ENCODE measurements at regions not wholly inside any gene's neighbourhood (a gene's known extent, or its start where the extent isn't known, plus 50 kb on each side); places are given as distances from the start of the nearest gene placed in this dataset.

DNA sequence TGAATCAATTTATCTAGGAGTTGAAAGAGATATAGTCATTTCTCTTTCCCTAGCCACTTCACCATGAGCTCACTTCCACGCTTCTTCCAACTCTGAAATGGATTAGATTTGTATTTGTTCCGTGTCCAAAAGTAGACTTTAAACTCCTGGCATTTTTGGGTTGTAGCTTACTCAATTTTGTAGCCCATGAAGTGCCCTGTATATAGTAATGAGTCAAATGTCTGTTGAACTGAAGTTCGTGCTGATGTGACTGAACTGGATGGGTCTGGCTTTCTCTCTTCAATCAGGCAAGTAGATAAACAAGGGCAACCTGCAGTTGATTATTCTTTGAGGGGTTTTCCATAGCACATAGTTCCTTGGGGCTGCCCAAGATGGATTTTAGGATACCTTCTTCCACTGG lies 450.6 kb downstream of the SH2D1A start:
- Histone ChIP-seq H4K20me1 (ENCODE audit: insufficient read depth, low read length) (no peaks in the 10 kb centered on the region), H3K9me3 (ENCODE audit: low read depth, low read length) (no peaks in the 10 kb centered on the region), H3K27me3 (ENCODE audit: insufficient read depth, low read length) (no peaks in the 10 kb centered on the region), H2AFZ (ENCODE audit: low read length) (no peak overlapping the region), H3K4me1 (ENCODE audit: insufficient read depth, low read length) (no peaks in the 10 kb centered on the region), H3K4me2 (ENCODE audit: insufficient read depth, low read length) (no peak overlapping the region), H3K4me3 (ENCODE audit: insufficient read depth, low read length) (no peak overlapping the region), H3K79me2 (ENCODE audit: insufficient read depth, low read length) (no peaks in the 10 kb centered on the region), H3K27ac (ENCODE audit: low read depth, low read length) (no peak overlapping the region), H3K36me3 (ENCODE audit: insufficient read depth, low read length) (no peaks in the 10 kb centered on the region)
- TF ChIP-seq, protein P1, sequence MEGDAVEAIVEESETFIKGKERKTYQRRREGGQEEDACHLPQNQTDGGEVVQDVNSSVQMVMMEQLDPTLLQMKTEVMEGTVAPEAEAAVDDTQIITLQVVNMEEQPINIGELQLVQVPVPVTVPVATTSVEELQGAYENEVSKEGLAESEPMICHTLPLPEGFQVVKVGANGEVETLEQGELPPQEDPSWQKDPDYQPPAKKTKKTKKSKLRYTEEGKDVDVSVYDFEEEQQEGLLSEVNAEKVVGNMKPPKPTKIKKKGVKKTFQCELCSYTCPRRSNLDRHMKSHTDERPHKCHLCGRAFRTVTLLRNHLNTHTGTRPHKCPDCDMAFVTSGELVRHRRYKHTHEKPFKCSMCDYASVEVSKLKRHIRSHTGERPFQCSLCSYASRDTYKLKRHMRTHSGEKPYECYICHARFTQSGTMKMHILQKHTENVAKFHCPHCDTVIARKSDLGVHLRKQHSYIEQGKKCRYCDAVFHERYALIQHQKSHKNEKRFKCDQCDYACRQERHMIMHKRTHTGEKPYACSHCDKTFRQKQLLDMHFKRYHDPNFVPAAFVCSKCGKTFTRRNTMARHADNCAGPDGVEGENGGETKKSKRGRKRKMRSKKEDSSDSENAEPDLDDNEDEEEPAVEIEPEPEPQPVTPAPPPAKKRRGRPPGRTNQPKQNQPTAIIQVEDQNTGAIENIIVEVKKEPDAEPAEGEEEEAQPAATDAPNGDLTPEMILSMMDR (IDR thresholded peaks at IDR 0.05; ENCODE audit: extremely low read depth, low read depth, low read length): no peak
- no peak for DNase-seq (ENCODE audit: insufficient read length, low spot score, missing footprints)

DNA sequence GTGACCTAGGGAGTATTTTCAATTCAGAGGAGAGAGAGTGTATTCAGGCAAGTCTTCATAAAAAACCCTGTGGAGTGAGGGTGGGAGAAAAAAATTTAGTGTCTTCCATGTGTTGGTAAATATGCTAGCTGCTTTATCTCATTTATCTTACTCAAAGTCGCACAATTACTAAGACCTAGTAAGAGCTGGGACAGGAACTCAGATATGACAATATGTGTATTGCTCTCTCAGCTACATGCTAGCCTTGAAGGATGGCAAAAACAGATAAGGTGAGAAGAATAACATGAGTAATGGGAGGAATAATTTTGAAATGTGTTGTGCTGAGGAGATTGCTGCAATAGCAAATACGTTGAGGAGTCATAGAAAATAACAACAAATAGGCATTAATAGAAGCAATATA lies 458.6 kb downstream of the SH2D1A start:
- H4K20me1 ChIP-seq (ENCODE audit: insufficient read depth, low read length): no peaks in the 10 kb centered on the region
- no peak overlapping the region for H3K4me3 ChIP-seq (ENCODE audit: insufficient read depth, low read length)
- no peak overlapping the region for H3K27ac ChIP-seq (ENCODE audit: low read depth, low read length)
- H3K27me3 ChIP-seq (ENCODE audit: insufficient read depth, low read length): no peaks in the 10 kb centered on the region
- H3K4me2 ChIP-seq (ENCODE audit: insufficient read depth, low read length): no peak overlapping the region
- DNase-seq (ENCODE audit: insufficient read length, low spot score, missing footprints): no peak
- no peak overlapping the region for H2AFZ ChIP-seq (ENCODE audit: low read length)
- peaks cover 2% of the 10 kb centered on the region for H3K9me3 ChIP-seq (ENCODE audit: low read depth, low read length)
- TF ChIP-seq, protein P1 (IDR thresholded peaks at IDR 0.05; ENCODE audit: extremely low read depth, low read depth, low read length): no peak
- H3K4me1 ChIP-seq (ENCODE audit: insufficient read depth, low read length): no peaks in the 10 kb centered on the region
- no peaks in the 10 kb centered on the region for H3K79me2 ChIP-seq (ENCODE audit: insufficient read depth, low read length)
- no peaks in the 10 kb centered on the region for H3K36me3 ChIP-seq (ENCODE audit: insufficient read depth, low read length)

DNA sequence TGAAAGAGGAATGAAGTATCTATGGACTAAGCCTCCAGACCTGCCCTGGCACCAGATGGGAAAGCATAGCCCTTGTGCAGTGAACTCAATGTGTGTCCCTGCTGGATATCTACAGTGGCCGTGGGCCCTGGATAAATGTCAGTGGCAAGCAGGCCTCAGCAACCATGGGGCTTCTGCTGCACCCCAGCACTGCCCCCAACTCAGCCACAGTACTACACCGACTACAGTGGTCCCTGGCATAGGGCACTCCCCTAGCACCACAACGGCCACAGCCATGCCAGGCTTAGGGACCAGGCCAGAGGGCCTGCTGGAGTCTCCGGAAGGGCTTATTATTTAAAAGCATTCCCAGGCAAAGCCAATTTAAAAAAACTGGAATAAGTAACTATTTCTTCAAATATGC lies 459.1 kb downstream of the SH2D1A start:
- Histone ChIP-seq H4K20me1 (ENCODE audit: insufficient read depth, low read length) (no peaks in the 10 kb centered on the region), H3K27me3 (ENCODE audit: insufficient read depth, low read length) (no peaks in the 10 kb centered on the region), H3K4me2 (ENCODE audit: insufficient read depth, low read length) (no peak overlapping the region), H3K4me3 (ENCODE audit: insufficient read depth, low read length) (no peak overlapping the region), H3K9me3 (ENCODE audit: low read depth, low read length) (peaks cover 2% of the 10 kb centered on the region), H2AFZ (ENCODE audit: low read length) (no peak overlapping the region), H3K36me3 (ENCODE audit: insufficient read depth, low read length) (no peaks in the 10 kb centered on the region), H3K4me1 (ENCODE audit: insufficient read depth, low read length) (no peaks in the 10 kb centered on the region), H3K79me2 (ENCODE audit: insufficient read depth, low read length) (no peaks in the 10 kb centered on the region), H3K27ac (ENCODE audit: low read depth, low read length) (no peak overlapping the region)
- DNase-seq (ENCODE audit: insufficient read length, low spot score, missing footprints): no peak
- TF ChIP-seq, protein P1 (IDR thresholded peaks at IDR 0.05; ENCODE audit: extremely low read depth, low read depth, low read length): no peak

DNA sequence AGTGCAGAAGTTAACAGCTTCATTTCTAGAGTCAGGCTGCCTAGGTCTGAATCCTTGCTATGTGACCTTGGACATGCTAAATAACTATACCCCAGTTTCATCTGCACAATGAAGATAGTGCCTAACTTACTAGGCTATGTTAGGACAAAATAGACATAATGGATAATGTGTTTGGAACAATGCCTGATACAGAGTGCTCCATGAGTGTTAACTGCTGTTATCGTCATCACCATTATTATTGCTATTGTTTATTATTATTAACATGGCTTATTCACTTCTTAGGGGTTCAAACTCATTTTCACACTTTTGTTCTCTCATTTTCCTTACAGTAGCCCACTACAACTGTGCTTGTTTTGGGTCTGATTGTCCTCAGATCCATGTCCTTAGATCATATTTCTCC lies 467.7 kb downstream of the SH2D1A start:
- no peak for DNase-seq (ENCODE audit: insufficient read length, low spot score, missing footprints)
- H3K4me3 ChIP-seq (ENCODE audit: insufficient read depth, low read length): no peak overlapping the region
- H2AFZ ChIP-seq (ENCODE audit: low read length): no peak overlapping the region
- no peaks in the 10 kb centered on the region for H4K20me1 ChIP-seq (ENCODE audit: insufficient read depth, low read length)
- H3K79me2 ChIP-seq (ENCODE audit: insufficient read depth, low read length): no peaks in the 10 kb centered on the region
- H3K27me3 ChIP-seq (ENCODE audit: insufficient read depth, low read length): no peaks in the 10 kb centered on the region
- H3K4me1 ChIP-seq (ENCODE audit: insufficient read depth, low read length): no peaks in the 10 kb centered on the region
- no peaks in the 10 kb centered on the region for H3K9me3 ChIP-seq (ENCODE audit: low read depth, low read length)
- H3K36me3 ChIP-seq (ENCODE audit: insufficient read depth, low read length): no peaks in the 10 kb centered on the region
- H3K4me2 ChIP-seq (ENCODE audit: insufficient read depth, low read length): no peak overlapping the region
- TF ChIP-seq, protein P1 (IDR thresholded peaks at IDR 0.05; ENCODE audit: extremely low read depth, low read depth, low read length): no peak
- no peak overlapping the region for H3K27ac ChIP-seq (ENCODE audit: low read depth, low read length)

Data from osteoblast (primary cell).